Peyer's patch (tissue), 4 donors: ENCODE measurements at regions not wholly inside any gene's neighbourhood (a gene's known extent, or its start where the extent isn't known, plus 50 kb on each side); places are given as distances from the start of the nearest gene placed in this dataset.

Source experiments
- DNase-seq, 3 donors: peaks; one replicate each; pipeline ENCODE4 v3.0.0-alpha.2; 2017 to 2019
- H3K27ac ChIP-seq, 4 donors: fragments of 200-600 bp; sonication (generic); one replicate each; pipeline ENCODE4 v1.5.1; 2016 to 2019
- H3K27me3 ChIP-seq, 2 donors: fragments of 200-600 bp; sonication (generic); one replicate each; pipeline ENCODE4 v1.5.1; 2019
- H3K36me3 ChIP-seq, 3 donors: fragments of 200-600 bp; sonication (generic); one replicate each; pipeline ENCODE4 v1.5.1; 2016 to 2019
- H3K4me1 ChIP-seq, 4 donors: fragments of 200-600 bp; sonication (generic); one replicate each; pipeline ENCODE4 v1.5.1; 2016 to 2019
- H3K4me3 ChIP-seq, 4 donors: fragments of 200-600 bp; sonication (generic); 1 replicate in 3 of 4; 2 replicates in 1 of 4; pipeline ENCODE4 v1.5.1; 2016 to 2019; ENCODE audit warnings: mild to moderate bottlenecking in 1 of 4
- H3K9me3 ChIP-seq, 4 donors: fragments of 200-600 bp; sonication (generic); one replicate each; pipeline ENCODE4 v1.5.1; 2016 to 2019; ENCODE audit warnings: mild to moderate bottlenecking in 1 of 4
- POLR2A ChIP-seq, 2 donors: fragments of 450-650 bp; IDR thresholded peaks; one replicate each; pipeline ENCODE4 v1.5.1; 2017; ENCODE audit warnings: antibody characterized with exemption in 2 of 2, mild to moderate bottlenecking in 2 of 2, moderate library complexity in 2 of 2
- TF ChIP-seq, protein P1 (sequence below), 6 experiments: fragments of 450-650 bp in 4 of 6; fragments of 200-600 bp in 2 of 6; sonication (generic) in 1 of 6; IDR thresholded peaks; one replicate each; pipeline ENCODE4 v1.5.1; 2017 to 2019; ENCODE audit warnings: antibody characterized with exemption in 6 of 6, mild to moderate bottlenecking in 3 of 6, moderate library complexity in 1 of 6

GRCh38 chr10:108230478-108231170 is 1066.1 kb upstream of the SORCS1 start:
- H3K36me3 ChIP-seq = no peaks in the 10 kb centered on the region
- no peaks in the 10 kb centered on the region for H3K9me3 ChIP-seq
- H3K4me1 ChIP-seq = no peaks in the 10 kb centered on the region
- no peak overlapping the region for H3K27ac ChIP-seq
- H3K27me3 ChIP-seq = no peaks in the 10 kb centered on the region
- DNase-seq = no peak
- TF ChIP-seq, protein P1, sequence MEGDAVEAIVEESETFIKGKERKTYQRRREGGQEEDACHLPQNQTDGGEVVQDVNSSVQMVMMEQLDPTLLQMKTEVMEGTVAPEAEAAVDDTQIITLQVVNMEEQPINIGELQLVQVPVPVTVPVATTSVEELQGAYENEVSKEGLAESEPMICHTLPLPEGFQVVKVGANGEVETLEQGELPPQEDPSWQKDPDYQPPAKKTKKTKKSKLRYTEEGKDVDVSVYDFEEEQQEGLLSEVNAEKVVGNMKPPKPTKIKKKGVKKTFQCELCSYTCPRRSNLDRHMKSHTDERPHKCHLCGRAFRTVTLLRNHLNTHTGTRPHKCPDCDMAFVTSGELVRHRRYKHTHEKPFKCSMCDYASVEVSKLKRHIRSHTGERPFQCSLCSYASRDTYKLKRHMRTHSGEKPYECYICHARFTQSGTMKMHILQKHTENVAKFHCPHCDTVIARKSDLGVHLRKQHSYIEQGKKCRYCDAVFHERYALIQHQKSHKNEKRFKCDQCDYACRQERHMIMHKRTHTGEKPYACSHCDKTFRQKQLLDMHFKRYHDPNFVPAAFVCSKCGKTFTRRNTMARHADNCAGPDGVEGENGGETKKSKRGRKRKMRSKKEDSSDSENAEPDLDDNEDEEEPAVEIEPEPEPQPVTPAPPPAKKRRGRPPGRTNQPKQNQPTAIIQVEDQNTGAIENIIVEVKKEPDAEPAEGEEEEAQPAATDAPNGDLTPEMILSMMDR (IDR thresholded peaks at IDR 0.05) = no peak
- no peak for TF ChIP-seq POLR2A (IDR thresholded peaks at IDR 0.05)
- no peak overlapping the region for H3K4me3 ChIP-seq

DNA sequence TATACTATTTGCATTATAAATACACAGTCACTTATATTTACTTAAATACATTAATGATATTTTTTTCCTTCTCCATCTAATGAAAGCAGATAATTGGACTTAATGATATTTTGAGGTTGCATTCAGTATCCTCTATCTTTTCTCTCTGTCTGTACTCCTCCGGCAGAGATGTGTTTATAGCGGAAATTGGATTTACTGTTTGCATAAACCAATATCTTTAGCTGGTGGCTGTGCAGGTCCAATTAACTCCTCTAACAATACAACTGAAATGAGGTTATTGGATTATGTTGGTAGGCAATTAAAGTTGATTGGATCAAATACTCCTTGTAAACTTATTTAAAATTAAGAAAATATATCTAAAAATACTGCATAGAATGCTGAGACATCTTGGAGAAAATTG is 1044.2 kb upstream of the SORCS1 start:
- no peak overlapping the region for H3K27ac ChIP-seq
- DNase-seq = no peak
- no peaks in the 10 kb centered on the region for H3K9me3 ChIP-seq
- no peaks in the 10 kb centered on the region for H3K27me3 ChIP-seq
- TF ChIP-seq, protein P1 (IDR thresholded peaks at IDR 0.05) = no peak
- H3K4me3 ChIP-seq = no peak overlapping the region
- no peaks in the 10 kb centered on the region for H3K36me3 ChIP-seq
- no peaks in the 10 kb centered on the region for H3K4me1 ChIP-seq

DNA sequence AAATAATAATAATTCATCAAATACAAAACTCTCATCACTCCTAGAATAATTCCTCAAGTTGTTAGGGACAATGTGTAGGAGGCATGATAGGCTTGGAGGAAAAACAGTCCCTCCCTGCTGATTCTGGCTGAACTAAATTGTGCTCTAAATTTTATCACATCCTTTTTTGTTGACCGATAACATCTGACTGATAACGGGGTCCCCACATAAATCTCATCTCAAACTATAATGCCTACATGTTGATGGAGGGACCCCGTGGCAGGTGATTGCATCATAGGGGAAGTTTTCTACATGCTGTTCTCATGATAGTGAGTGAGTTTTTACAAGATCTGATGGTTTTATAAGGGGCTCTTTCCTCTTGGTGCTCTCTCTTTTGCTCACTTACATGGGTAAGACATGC is 1043.5 kb upstream of the SORCS1 start:
- Histone ChIP-seq H3K27me3 (no peaks in the 10 kb centered on the region), H3K36me3 (no peaks in the 10 kb centered on the region), H3K4me1 (no peaks in the 10 kb centered on the region), H3K4me3 (no peak overlapping the region), H3K27ac (no peak overlapping the region), H3K9me3 (no peaks in the 10 kb centered on the region)
- no peak for TF ChIP-seq POLR2A (IDR thresholded peaks at IDR 0.05)
- TF ChIP-seq, protein P1 (IDR thresholded peaks at IDR 0.05) = no peak
- DNase-seq = no peak

DNA sequence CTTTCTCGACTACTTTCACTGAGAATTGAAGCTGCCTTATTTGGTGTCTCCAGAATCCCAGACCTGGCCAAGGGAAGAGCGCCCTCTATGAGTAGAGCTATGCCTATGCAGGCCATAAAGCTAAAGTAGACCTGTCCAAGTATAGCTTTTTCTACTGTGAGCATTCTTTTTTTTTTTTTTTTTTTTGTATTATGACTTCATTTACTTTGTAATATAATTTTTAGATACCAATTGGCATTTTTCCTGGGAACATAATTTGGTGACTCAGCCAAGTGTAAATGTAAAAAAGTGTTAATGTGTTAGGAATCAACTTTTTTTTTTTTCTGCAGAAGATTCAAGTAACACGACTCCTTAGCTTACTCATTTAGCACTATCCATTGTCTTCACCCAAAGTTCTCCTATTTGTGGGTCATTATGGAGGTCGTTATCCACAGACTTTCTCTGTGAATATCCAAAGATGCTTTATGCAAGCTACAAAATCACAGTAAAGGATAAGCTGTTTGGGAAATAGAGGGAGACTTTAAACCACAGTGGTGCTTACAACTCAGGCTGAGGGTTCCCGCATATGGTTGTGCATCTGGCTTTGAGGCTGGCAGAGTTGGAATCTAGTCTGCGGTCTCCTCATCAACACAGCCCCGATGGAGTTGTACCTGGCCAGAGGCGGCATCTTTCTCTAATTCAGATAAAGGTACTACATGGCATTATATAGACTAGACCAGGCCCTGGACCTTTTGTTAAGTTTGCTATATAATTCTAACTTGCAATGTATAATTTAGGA is 1040.2 kb upstream of the SORCS1 start:
- no peak overlapping the region for H3K27ac ChIP-seq
- no peak for TF ChIP-seq POLR2A (IDR thresholded peaks at IDR 0.05)
- TF ChIP-seq, protein P1 (IDR thresholded peaks at IDR 0.05) = peak in 3 of 6 experiments; percentile 19 to 46 (median 37)
- H3K9me3 ChIP-seq = no peaks in the 10 kb centered on the region
- H3K36me3 ChIP-seq = no peaks in the 10 kb centered on the region
- H3K4me1 ChIP-seq = no peaks in the 10 kb centered on the region
- H3K27me3 ChIP-seq = no peaks in the 10 kb centered on the region
- DNase-seq = no peak
- no peak overlapping the region for H3K4me3 ChIP-seq

GRCh38 chr10:108203905-108204527 is 1039.5 kb upstream of the SORCS1 start:
- H3K36me3 ChIP-seq = no peaks in the 10 kb centered on the region
- TF ChIP-seq, protein P1 (IDR thresholded peaks at IDR 0.05) = no peak
- TF ChIP-seq POLR2A (IDR thresholded peaks at IDR 0.05) = no peak
- H3K9me3 ChIP-seq = no peaks in the 10 kb centered on the region
- H3K4me1 ChIP-seq = no peaks in the 10 kb centered on the region
- no peak overlapping the region for H3K4me3 ChIP-seq
- no peak for DNase-seq
- no peak overlapping the region for H3K27ac ChIP-seq
- no peaks in the 10 kb centered on the region for H3K27me3 ChIP-seq
